HG03439 (cell line): ENCODE measurements at regions not wholly inside any gene's neighbourhood (a gene's known extent, or its start where the extent isn't known, plus 50 kb on each side); places are given as distances from the start of the nearest gene placed in this dataset.
"Not testable (repeated sequence)": the region's sequence is repeated elsewhere in the genome, so short reads cannot be mapped to it uniquely, and the experiment has no call there.

Experiments used
- ATAC-seq: cut with Tn5 transposase; IDR thresholded peaks from one replicate; pipeline ENCODE4 v1.9.1; 2021; ENCODE audit warnings: mild to moderate bottlenecking, moderate library complexity; ENCODE audit not compliant: unreplicated experiment

GRCh38 chr5:51156838-51157237, 226.4 kb upstream of the ISL1 start:
- ATAC-seq: no peak

GRCh38 chr5:51159164-51159563, 224.1 kb upstream of the ISL1 start:
- no peak for ATAC-seq

- no peak for ATAC-seq
Observed at GRCh38 chr5:51159606-51160005, 223.6 kb upstream of the ISL1 start.

GRCh38 chr5:51162245-51162644, 221.0 kb upstream of the ISL1 start:
- ATAC-seq: no peak

- not testable (repeated sequence) for ATAC-seq
Observed at GRCh38 chr5:51165621-51166020, 217.6 kb upstream of the ISL1 start.

GRCh38 chr5:51172903-51173626, 210.2 kb upstream of the ISL1 start:
- ATAC-seq: no peak

- no peak for ATAC-seq
Observed at GRCh38 chr5:51181208-51181894, 201.9 kb upstream of the ISL1 start.

GRCh38 chr5:51185850-51186329, 197.4 kb upstream of the ISL1 start:
- no peak for ATAC-seq

GRCh38 chr5:51188001-51188591, 195.2 kb upstream of the ISL1 start:
- no peak for ATAC-seq

- no peak for ATAC-seq
Observed at GRCh38 chr5:51194671-51195070, 188.6 kb upstream of the ISL1 start.

- ATAC-seq: no peak
Observed at GRCh38 chr5:51201024-51201423, 182.2 kb upstream of the ISL1 start.

- ATAC-seq: no peak
Observed at GRCh38 chr5:51201708-51202107, 181.5 kb upstream of the ISL1 start.

- no peak for ATAC-seq
Observed at GRCh38 chr5:51202161-51202560, 181.1 kb upstream of the ISL1 start.

- peak; percentile 77 for ATAC-seq
Observed at GRCh38 chr5:51203598-51203997, 179.7 kb upstream of the ISL1 start.

- ATAC-seq: no peak
Observed at GRCh38 chr5:51208296-51208695, 175.0 kb upstream of the ISL1 start.

- ATAC-seq: no peak
Observed at GRCh38 chr5:51214746-51215145, 168.5 kb upstream of the ISL1 start.

GRCh38 chr5:51225789-51226742, 157.2 kb upstream of the ISL1 start:
- ATAC-seq: no peak

GRCh38 chr5:51227963-51228470, 155.2 kb upstream of the ISL1 start:
- ATAC-seq: no peak

GRCh38 chr5:51230336-51230735, 152.9 kb upstream of the ISL1 start:
- ATAC-seq: no peak

GRCh38 chr5:51242456-51242855, 140.8 kb upstream of the ISL1 start:
- no peak for ATAC-seq

GRCh38 chr5:51250957-51251356, 132.3 kb upstream of the ISL1 start:
- not testable (repeated sequence) for ATAC-seq
